ENCODE measurements at regions not wholly inside any gene's neighbourhood (a gene's known extent, or its start where the extent isn't known, plus 50 kb on each side); places are given as distances from the start of the nearest gene placed in this dataset.

DNA sequence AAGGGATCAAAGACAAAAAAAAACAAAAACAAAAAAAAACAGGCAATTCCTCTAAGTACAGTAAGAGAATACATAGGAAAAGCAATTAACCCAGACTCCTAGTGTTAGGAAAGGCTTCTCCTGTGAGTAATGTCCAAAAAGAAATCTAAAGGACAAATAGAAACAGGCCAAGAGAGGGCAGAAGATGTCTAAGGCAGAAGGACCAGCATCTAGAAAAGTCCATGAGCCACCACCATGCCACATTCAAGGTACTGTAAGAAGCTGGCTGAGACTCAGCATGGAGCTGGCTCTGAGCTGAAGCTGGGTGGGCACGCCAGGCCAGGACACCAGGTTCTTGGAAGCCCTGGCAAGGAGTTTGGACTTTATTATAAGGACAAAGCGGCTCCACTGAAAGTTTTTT lies 118.1 kb upstream of the FRY start:
- no peaks in the 10 kb centered on the region for H3K27me3 ChIP-seq (ENCODE audit: control insufficient read depth in 1 of 2, insufficient read depth in 2 of 2, low read length in 1 of 2)
- intact Hi-C loops (cut with DNase I): loop anchor here (5.0 kb wide), 2 partner anchors 104 to 399 kb away; no protein-coding TSS in a partner anchor
- ATAC-seq (ENCODE audit: low FRiP score): no peak
- no peak overlapping the region for H3K27ac ChIP-seq (ENCODE audit: low read depth in 1 of 2, low read length in 2 of 2)
- no peak for DNase-seq
- no peaks in the 10 kb centered on the region for H3K4me1 ChIP-seq (ENCODE audit: control insufficient read depth in 1 of 2, insufficient read depth in 2 of 2, low read length in 2 of 2)
- no peaks in the 10 kb centered on the region for H3K36me3 ChIP-seq (ENCODE audit: control insufficient read depth in 1 of 2, insufficient read depth in 2 of 2, low read length in 1 of 2)
- no peaks in the 10 kb centered on the region for H3K9me3 ChIP-seq (ENCODE audit: control insufficient read depth, low read length)
- WGBS, 2 donors: 43 to 61% methylated on average over 2 of the region's 2 CpGs
- H3K4me3 ChIP-seq (ENCODE audit: low read length in 2 of 2): no peak overlapping the region

DNA sequence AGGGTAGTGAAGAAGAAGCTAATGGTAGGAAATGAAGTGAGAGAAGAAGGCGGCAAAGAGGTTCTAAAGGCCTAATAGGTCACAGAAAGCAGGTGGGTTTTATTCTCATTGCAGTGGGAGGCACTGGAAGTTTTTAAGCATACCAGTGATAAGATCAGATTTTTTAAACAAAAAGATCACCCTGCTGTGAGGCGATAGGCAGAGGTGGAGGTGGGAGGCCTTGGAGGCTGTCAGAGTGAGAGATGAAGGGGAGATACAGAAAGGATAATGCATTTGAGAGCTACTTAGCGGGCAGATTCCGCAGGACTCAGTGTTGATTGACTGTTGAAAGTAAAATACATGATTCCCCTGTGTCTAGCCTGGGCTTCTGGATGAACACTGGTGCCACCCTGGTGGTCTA lies 116.7 kb upstream of the FRY start:
- H3K9me3 ChIP-seq (ENCODE audit: control insufficient read depth, low read length): no peaks in the 10 kb centered on the region
- ATAC-seq (ENCODE audit: low FRiP score) (no peak), DNase-seq (no peak)
- no peaks in the 10 kb centered on the region for H3K27me3 ChIP-seq (ENCODE audit: control insufficient read depth in 1 of 2, insufficient read depth in 2 of 2, low read length in 1 of 2)
- no peaks in the 10 kb centered on the region for H3K36me3 ChIP-seq (ENCODE audit: control insufficient read depth in 1 of 2, insufficient read depth in 2 of 2, low read length in 1 of 2)
- H3K27ac ChIP-seq (ENCODE audit: low read depth in 1 of 2, low read length in 2 of 2): no peak overlapping the region
- no peak overlapping the region for H3K4me3 ChIP-seq (ENCODE audit: low read length in 2 of 2)
- no peaks in the 10 kb centered on the region for H3K4me1 ChIP-seq (ENCODE audit: control insufficient read depth in 1 of 2, insufficient read depth in 2 of 2, low read length in 2 of 2)
- intact Hi-C loops (cut with DNase I): loop anchor here (5.0 kb wide), 2 partner anchors 102 to 397 kb away; no protein-coding TSS in a partner anchor
- 98 to 100% methylated on average over 4 of the region's 4 CpGs for WGBS, 2 donors

DNA sequence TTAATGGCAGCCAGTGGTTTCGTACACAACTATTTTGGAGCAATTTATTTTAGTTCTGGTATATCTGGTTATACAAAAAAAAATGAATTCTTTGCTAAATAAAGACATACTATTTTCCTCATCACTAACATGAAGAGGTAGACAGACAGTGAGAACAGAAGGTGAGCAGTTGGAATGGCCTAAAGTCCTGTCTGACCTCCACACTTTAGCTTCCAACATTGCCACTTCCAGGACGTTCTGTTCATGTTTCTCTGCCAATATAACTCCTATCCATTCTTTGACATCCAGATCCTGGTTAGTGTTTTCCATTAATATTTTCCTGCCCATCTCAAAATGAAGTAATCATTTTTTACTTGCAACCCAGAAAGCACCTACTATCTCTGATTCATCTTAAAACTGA lies 112.9 kb upstream of the FRY start:
- H3K27me3 ChIP-seq (ENCODE audit: control insufficient read depth in 1 of 2, insufficient read depth in 2 of 2, low read length in 1 of 2): no peaks in the 10 kb centered on the region
- no peak overlapping the region for H3K4me3 ChIP-seq (ENCODE audit: low read length in 2 of 2)
- H3K36me3 ChIP-seq (ENCODE audit: control insufficient read depth in 1 of 2, insufficient read depth in 2 of 2, low read length in 1 of 2): no peaks in the 10 kb centered on the region
- H3K4me1 ChIP-seq (ENCODE audit: control insufficient read depth in 1 of 2, insufficient read depth in 2 of 2, low read length in 2 of 2): no peaks in the 10 kb centered on the region
- WGBS, 2 donors: 88 to 89% methylated on average over 2 of the region's 2 CpGs
- H3K9me3 ChIP-seq (ENCODE audit: control insufficient read depth, low read length): no peaks in the 10 kb centered on the region
- no peak overlapping the region for H3K27ac ChIP-seq (ENCODE audit: low read depth in 1 of 2, low read length in 2 of 2)
- intact Hi-C loops (cut with DNase I): no loop called here
- DNase-seq: no peak
- ATAC-seq (ENCODE audit: low FRiP score): no peak

DNA sequence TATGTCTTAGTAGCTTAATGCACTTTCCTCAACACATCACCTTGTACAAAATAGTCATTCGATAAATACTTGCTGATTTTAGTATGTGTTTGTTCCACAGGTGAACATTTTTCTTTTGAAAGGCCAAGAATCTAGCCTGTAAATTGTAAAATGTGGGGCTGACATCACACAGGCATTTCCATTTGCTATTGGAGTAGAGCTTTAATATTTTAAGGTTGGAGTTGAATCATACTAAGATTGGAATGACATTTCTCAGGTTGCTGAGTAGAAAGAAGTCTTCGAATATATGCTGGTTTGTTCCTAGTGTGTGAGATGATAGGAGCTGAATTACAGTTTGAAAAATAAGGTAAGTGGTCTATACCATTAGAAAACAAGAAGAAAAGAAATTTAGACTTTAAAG lies 112.3 kb upstream of the FRY start:
- H3K9me3 ChIP-seq (ENCODE audit: control insufficient read depth, low read length): no peaks in the 10 kb centered on the region
- intact Hi-C loops (cut with DNase I): no loop called here
- 90 to 93% methylated on average over 2 of the region's 2 CpGs for WGBS, 2 donors
- H3K4me3 ChIP-seq (ENCODE audit: low read length in 2 of 2): no peak overlapping the region
- no peak for ATAC-seq (ENCODE audit: low FRiP score)
- no peaks in the 10 kb centered on the region for H3K4me1 ChIP-seq (ENCODE audit: control insufficient read depth in 1 of 2, insufficient read depth in 2 of 2, low read length in 2 of 2)
- no peak for DNase-seq
- no peak overlapping the region for H3K27ac ChIP-seq (ENCODE audit: low read depth in 1 of 2, low read length in 2 of 2)
- H3K36me3 ChIP-seq (ENCODE audit: control insufficient read depth in 1 of 2, insufficient read depth in 2 of 2, low read length in 1 of 2): no peaks in the 10 kb centered on the region
- H3K27me3 ChIP-seq (ENCODE audit: control insufficient read depth in 1 of 2, insufficient read depth in 2 of 2, low read length in 1 of 2): no peaks in the 10 kb centered on the region

DNA sequence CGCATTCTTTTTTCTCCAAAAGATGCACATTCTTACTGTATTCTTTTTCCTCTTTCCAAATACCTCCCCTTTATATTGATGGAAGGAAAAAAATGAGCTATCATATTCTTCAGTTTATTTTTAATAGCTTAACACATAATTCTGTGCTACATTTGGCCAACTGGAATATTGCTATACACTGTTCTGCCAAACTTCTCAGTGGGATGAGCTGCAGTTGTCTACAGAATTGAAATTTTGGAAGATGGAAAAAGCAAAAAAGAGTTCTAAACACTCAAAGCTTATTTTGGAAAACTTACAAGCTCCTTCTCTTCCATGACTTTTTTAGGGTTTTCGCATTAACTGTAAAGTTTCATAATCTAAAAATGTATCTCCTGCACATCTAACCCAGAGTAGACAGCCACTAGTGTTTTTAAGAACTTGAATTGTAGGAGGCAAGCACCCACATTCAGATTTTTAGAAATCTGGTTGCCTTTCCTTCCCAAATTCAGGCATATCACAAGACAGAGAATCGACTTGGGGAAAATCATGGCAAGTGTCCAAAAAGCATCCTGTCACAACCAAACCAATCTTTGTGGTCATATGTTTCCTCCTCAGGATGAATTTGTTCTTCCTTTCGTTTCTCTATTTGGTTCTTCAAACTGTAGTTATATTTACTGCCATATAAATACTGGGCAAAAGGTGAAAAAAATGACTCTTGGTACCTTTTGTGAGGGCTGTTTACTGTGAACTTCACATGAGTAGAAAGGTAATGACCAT lies 111.4 kb upstream of the FRY start:
- no peak overlapping the region for H3K27ac ChIP-seq (ENCODE audit: low read depth in 1 of 2, low read length in 2 of 2)
- no peak overlapping the region for H3K4me3 ChIP-seq (ENCODE audit: low read length in 2 of 2)
- WGBS, 2 donors: 67 to 77% methylated on average over 4 of the region's 4 CpGs
- ATAC-seq (ENCODE audit: low FRiP score): no peak
- H3K4me1 ChIP-seq (ENCODE audit: control insufficient read depth in 1 of 2, insufficient read depth in 2 of 2, low read length in 2 of 2): no peaks in the 10 kb centered on the region
- intact Hi-C loops (cut with DNase I): no loop called here
- no peaks in the 10 kb centered on the region for H3K9me3 ChIP-seq (ENCODE audit: control insufficient read depth, low read length)
- H3K36me3 ChIP-seq (ENCODE audit: control insufficient read depth in 1 of 2, insufficient read depth in 2 of 2, low read length in 1 of 2): no peaks in the 10 kb centered on the region
- no peak for DNase-seq
- H3K27me3 ChIP-seq (ENCODE audit: control insufficient read depth in 1 of 2, insufficient read depth in 2 of 2, low read length in 1 of 2): no peaks in the 10 kb centered on the region

DNA sequence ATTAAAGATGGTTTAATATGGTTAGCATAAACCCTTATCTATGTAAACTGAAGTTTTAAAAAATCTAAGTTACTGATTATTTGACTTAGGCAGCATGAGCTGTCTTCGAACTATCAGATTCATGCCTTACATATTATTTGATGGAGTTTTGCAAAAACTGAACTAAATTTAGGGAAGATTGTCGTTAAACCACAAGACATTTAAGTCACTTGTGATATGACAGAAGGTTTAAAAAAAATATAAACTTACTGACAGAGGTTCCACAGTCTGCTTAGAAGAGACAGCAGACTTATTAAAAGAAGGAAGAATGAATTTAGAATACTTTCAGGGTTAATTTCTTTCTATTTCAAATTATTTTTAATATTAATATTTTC lies 110.9 kb upstream of the FRY start:
- Histone ChIP-seq H3K4me1 (ENCODE audit: control insufficient read depth in 1 of 2, insufficient read depth in 2 of 2, low read length in 2 of 2) (no peaks in the 10 kb centered on the region), H3K36me3 (ENCODE audit: control insufficient read depth in 1 of 2, insufficient read depth in 2 of 2, low read length in 1 of 2) (no peaks in the 10 kb centered on the region), H3K27me3 (ENCODE audit: control insufficient read depth in 1 of 2, insufficient read depth in 2 of 2, low read length in 1 of 2) (no peaks in the 10 kb centered on the region), H3K9me3 (ENCODE audit: control insufficient read depth, low read length) (no peaks in the 10 kb centered on the region), H3K27ac (ENCODE audit: low read depth in 1 of 2, low read length in 2 of 2) (no peak overlapping the region), H3K4me3 (ENCODE audit: low read length in 2 of 2) (no peak overlapping the region)
- DNase-seq (no peak), ATAC-seq (ENCODE audit: low FRiP score) (no peak)
- WGBS, 2 donors: 51 to 71% methylated on average over 2 of the region's 2 CpGs
- intact Hi-C loops (cut with DNase I): no loop called here

DNA sequence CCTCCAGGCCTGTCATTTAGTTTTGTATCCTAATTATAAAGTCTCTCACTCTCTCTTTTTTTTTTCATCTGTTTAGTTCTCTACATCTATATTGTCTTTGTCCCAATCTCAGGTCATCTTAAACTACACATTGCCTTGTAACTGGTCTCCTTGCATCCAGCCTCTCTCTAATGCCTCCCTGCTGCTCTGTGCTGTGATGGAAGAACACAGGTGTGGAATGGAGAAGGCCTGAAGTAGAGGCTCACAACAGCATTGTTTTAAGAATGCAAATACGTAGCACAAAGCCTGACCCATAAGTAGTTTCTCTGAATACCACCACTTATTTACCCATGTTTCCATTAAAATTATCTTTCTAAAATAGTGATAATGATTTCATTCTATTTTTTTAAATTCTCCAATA lies 108.8 kb upstream of the FRY start:
- H3K4me3 ChIP-seq (ENCODE audit: low read length in 2 of 2): no peak overlapping the region
- H3K4me1 ChIP-seq (ENCODE audit: control insufficient read depth in 1 of 2, insufficient read depth in 2 of 2, low read length in 2 of 2): no peaks in the 10 kb centered on the region
- no peak for DNase-seq
- no peaks in the 10 kb centered on the region for H3K36me3 ChIP-seq (ENCODE audit: control insufficient read depth in 1 of 2, insufficient read depth in 2 of 2, low read length in 1 of 2)
- 98 to 100% methylated on average over 1 of the region's 1 CpG for WGBS, 2 donors
- H3K27ac ChIP-seq (ENCODE audit: low read depth in 1 of 2, low read length in 2 of 2): no peak overlapping the region
- no peak for ATAC-seq (ENCODE audit: low FRiP score)
- H3K27me3 ChIP-seq (ENCODE audit: control insufficient read depth in 1 of 2, insufficient read depth in 2 of 2, low read length in 1 of 2): no peaks in the 10 kb centered on the region
- H3K9me3 ChIP-seq (ENCODE audit: control insufficient read depth, low read length): no peaks in the 10 kb centered on the region
- intact Hi-C loops (cut with DNase I): no loop called here

DNA sequence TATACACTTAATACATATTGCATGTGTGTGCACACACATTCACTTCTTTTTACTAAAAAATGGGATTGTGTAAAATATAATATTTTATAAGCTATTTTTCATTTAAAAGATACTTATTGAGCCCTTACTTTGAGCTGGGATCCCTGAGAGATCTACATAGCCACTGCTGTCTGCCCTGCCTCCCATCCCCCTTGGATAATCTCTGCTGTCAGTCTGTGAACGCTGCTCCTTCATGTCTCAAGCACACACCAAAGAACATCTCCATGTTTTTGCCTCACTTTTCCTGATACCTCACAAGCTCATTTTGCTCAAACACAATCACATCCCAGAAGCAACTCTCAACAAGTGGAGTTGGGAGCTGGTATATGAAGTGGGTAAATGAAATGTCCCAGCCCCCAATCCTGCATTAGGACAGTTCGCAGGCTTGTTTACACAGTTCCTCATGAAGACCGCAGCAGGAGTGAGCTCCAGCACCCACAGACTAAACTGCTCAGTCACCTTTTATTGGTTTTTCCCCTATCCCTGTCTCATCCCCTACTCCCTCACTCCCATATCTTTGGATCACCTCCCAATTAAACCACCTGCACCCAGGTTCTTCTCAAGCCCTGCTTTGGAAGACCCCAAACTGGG lies 108.3 kb upstream of the FRY start:
- ATAC-seq (ENCODE audit: low FRiP score) (no peak), DNase-seq (no peak)
- no peaks in the 10 kb centered on the region for H3K4me1 ChIP-seq (ENCODE audit: control insufficient read depth in 1 of 2, insufficient read depth in 2 of 2, low read length in 2 of 2)
- H3K27ac ChIP-seq (ENCODE audit: low read depth in 1 of 2, low read length in 2 of 2): no peak overlapping the region
- no peak overlapping the region for H3K4me3 ChIP-seq (ENCODE audit: low read length in 2 of 2)
- H3K9me3 ChIP-seq (ENCODE audit: control insufficient read depth, low read length): no peaks in the 10 kb centered on the region
- WGBS, 2 donors: 89 to 90% methylated on average over 3 of the region's 3 CpGs
- H3K27me3 ChIP-seq (ENCODE audit: control insufficient read depth in 1 of 2, insufficient read depth in 2 of 2, low read length in 1 of 2): no peaks in the 10 kb centered on the region
- no peaks in the 10 kb centered on the region for H3K36me3 ChIP-seq (ENCODE audit: control insufficient read depth in 1 of 2, insufficient read depth in 2 of 2, low read length in 1 of 2)
- intact Hi-C loops (cut with DNase I): no loop called here

DNA sequence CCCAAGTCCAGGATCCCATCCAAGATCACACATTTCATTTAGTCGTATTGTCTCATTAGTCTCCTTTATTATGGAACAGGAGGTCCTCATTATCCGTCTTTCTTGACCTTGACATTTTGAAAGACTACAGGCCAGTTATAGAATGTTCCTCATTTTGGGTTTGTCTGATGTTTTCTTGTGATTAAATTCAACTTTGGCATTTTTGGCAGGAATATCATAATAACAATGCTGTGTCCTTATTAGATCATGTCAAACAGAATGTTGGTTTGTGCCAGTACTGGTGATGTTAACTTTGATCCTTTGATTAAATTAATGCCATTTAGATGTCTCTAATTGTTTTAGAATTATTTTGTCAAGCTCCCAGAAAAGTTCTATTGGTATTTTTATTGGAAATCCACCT lies 106.5 kb upstream of the FRY start:
- DNase-seq: no peak
- Histone ChIP-seq H3K4me1 (ENCODE audit: control insufficient read depth in 1 of 2, insufficient read depth in 2 of 2, low read length in 2 of 2) (no peaks in the 10 kb centered on the region), H3K4me3 (ENCODE audit: low read length in 2 of 2) (no peak overlapping the region), H3K9me3 (ENCODE audit: control insufficient read depth, low read length) (no peaks in the 10 kb centered on the region), H3K27me3 (ENCODE audit: control insufficient read depth in 1 of 2, insufficient read depth in 2 of 2, low read length in 1 of 2) (no peaks in the 10 kb centered on the region), H3K36me3 (ENCODE audit: control insufficient read depth in 1 of 2, insufficient read depth in 2 of 2, low read length in 1 of 2) (no peaks in the 10 kb centered on the region), H3K27ac (ENCODE audit: low read depth in 1 of 2, low read length in 2 of 2) (no peak overlapping the region)
- WGBS, 2 donors: 49 to 65% methylated on average over 2 of the region's 2 CpGs
- ATAC-seq (ENCODE audit: low FRiP score): no peak
- intact Hi-C loops (cut with DNase I): no loop called here

Measured in aorta (tissue), 5 donors.